GM19238 (cell line): ENCODE measurements at regions not wholly inside any gene's neighbourhood (a gene's known extent, or its start where the extent isn't known, plus 50 kb on each side); places are given as distances from the start of the nearest gene placed in this dataset.

Experiments used
- DNase-seq: peaks from one replicate; pipeline ENCODE4 v3.0.0; 2011; ENCODE audit warnings: low spot score; ENCODE audit not compliant: insufficient read length

GRCh38 chr2:861655-862354 lies 88.8 kb upstream of the SNTG2 start:
- no peak for DNase-seq

GRCh38 chr2:860259-860855 lies 90.3 kb upstream of the SNTG2 start:
- no peak for DNase-seq

- no peak for DNase-seq
Observed at GRCh38 chr2:858646-859045, 92.0 kb upstream of the SNTG2 start.

GRCh38 chr2:857937-858336 lies 92.7 kb upstream of the SNTG2 start:
- no peak for DNase-seq

GRCh38 chr2:857081-857480 lies 93.6 kb upstream of the SNTG2 start:
- DNase-seq: no peak

- no peak for DNase-seq
Observed at GRCh38 chr2:856456-856855, 94.2 kb upstream of the SNTG2 start.

GRCh38 chr2:856041-856440 lies 94.6 kb upstream of the SNTG2 start:
- no peak for DNase-seq

GRCh38 chr2:855177-855576 lies 95.5 kb upstream of the SNTG2 start:
- DNase-seq: no peak

GRCh38 chr2:854460-854859 lies 96.2 kb upstream of the SNTG2 start:
- DNase-seq: peak; percentile 19

- DNase-seq: no peak
Observed at GRCh38 chr2:853203-853870, 97.3 kb upstream of the SNTG2 start.

- no peak for DNase-seq
Observed at GRCh38 chr2:852168-852567, 98.5 kb upstream of the SNTG2 start.

- no peak for DNase-seq
Observed at GRCh38 chr2:851680-852079, 99.0 kb upstream of the SNTG2 start.

GRCh38 chr2:851078-851477 lies 99.6 kb upstream of the SNTG2 start:
- DNase-seq: no peak

GRCh38 chr2:850429-850828 lies 100.2 kb upstream of the SNTG2 start:
- DNase-seq: no peak

GRCh38 chr2:848099-848498 lies 102.5 kb upstream of the SNTG2 start:
- no peak for DNase-seq

- no peak for DNase-seq
Observed at GRCh38 chr2:847669-848068, 103.0 kb upstream of the SNTG2 start.

GRCh38 chr2:844715-845114 lies 105.9 kb upstream of the SNTG2 start:
- no peak for DNase-seq

GRCh38 chr2:842151-842803 lies 108.4 kb upstream of the SNTG2 start:
- no peak for DNase-seq

- no peak for DNase-seq
Observed at GRCh38 chr2:841036-841435, 109.6 kb upstream of the SNTG2 start.

- DNase-seq: no peak
Observed at GRCh38 chr2:834233-834632, 116.4 kb upstream of the SNTG2 start.

- no peak for DNase-seq
Observed at GRCh38 chr2:833180-833579, 117.5 kb upstream of the SNTG2 start.

GRCh38 chr2:832635-833034 lies 118.0 kb upstream of the SNTG2 start:
- no peak for DNase-seq
